ENCODE measurements at regions not wholly inside any gene's neighbourhood (a gene's known extent, or its start where the extent isn't known, plus 50 kb on each side); places are given as distances from the start of the nearest gene placed in this dataset.
"Not testable (repeated sequence)": the region's sequence is repeated elsewhere in the genome, so short reads cannot be mapped to it uniquely, and the experiment has no call there.

GRCh38 chr13:78977311-78977710 lies 318.4 kb upstream of the OBI1 start:
- no peak for DNase-seq

GRCh38 chr13:78976696-78977095 lies 317.7 kb upstream of the OBI1 start:
- DNase-seq: no peak

- no peak for DNase-seq
Observed at GRCh38 chr13:78972561-78972960, 313.6 kb upstream of the OBI1 start.

- DNase-seq: no peak
Observed at GRCh38 chr13:78971355-78972025, 312.5 kb upstream of the OBI1 start.

GRCh38 chr13:78960881-78961280 lies 301.9 kb upstream of the OBI1 start:
- DNase-seq: no peak

GRCh38 chr13:78958006-78958405 lies 299.1 kb upstream of the OBI1 start:
- no peak for DNase-seq

- DNase-seq: no peak
Observed at GRCh38 chr13:78940455-78941130, 281.6 kb upstream of the OBI1 start.

- no peak for DNase-seq
Observed at GRCh38 chr13:78934336-78934735, 275.4 kb upstream of the OBI1 start.

- DNase-seq: no peak
Observed at GRCh38 chr13:78915015-78915414, 256.1 kb upstream of the OBI1 start.

GRCh38 chr13:78913656-78914055 lies 254.7 kb upstream of the OBI1 start:
- no peak for DNase-seq

GRCh38 chr13:78910147-78910546 lies 251.2 kb upstream of the OBI1 start:
- no peak for DNase-seq

- no peak for DNase-seq
Observed at GRCh38 chr13:78909276-78909675, 250.3 kb upstream of the OBI1 start.

GRCh38 chr13:78907006-78907405 lies 248.1 kb upstream of the OBI1 start:
- DNase-seq: no peak

- DNase-seq: no peak
Observed at GRCh38 chr13:78897200-78897599, 238.2 kb upstream of the OBI1 start.

- no peak for DNase-seq
Observed at GRCh38 chr13:78884571-78884970, 225.6 kb upstream of the OBI1 start.

GRCh38 chr13:78881751-78882150 lies 222.8 kb upstream of the OBI1 start:
- no peak for DNase-seq

- no peak for DNase-seq
Observed at GRCh38 chr13:78881054-78881453, 222.1 kb upstream of the OBI1 start.

GRCh38 chr13:78876915-78877549 lies 218.1 kb upstream of the OBI1 start:
- no peak for DNase-seq

GRCh38 chr13:78875792-78876580 lies 217.0 kb upstream of the OBI1 start:
- DNase-seq: no peak

GRCh38 chr13:78868991-78869390 lies 210.0 kb upstream of the OBI1 start:
- DNase-seq: no peak

- DNase-seq: no peak
Observed at GRCh38 chr13:78867655-78868054, 208.7 kb upstream of the OBI1 start.

GRCh38 chr13:78866076-78866475 lies 207.1 kb upstream of the OBI1 start:
- DNase-seq: not testable (repeated sequence)

- no peak for DNase-seq
Observed at GRCh38 chr13:78862446-78862845, 203.5 kb upstream of the OBI1 start.

GRCh38 chr13:78852709-78853108 lies 193.8 kb upstream of the OBI1 start:
- no peak for DNase-seq

All from inflammatory macrophage treated with lipopolysaccharide for 1 hour (primary cell).